ENCODE measurements at regions not wholly inside any gene's neighbourhood (a gene's known extent, or its start where the extent isn't known, plus 50 kb on each side); places are given as distances from the start of the nearest gene placed in this dataset.

GRCh38 chr7:13185139-13185538 is 497.7 kb downstream of the ARL4A start:
- TF ChIP-seq POLR2AphosphoS5 (IDR thresholded peaks at IDR 0.05; ENCODE audit: insufficient read depth, low read depth, low read length) (no peak), CTCF (IDR thresholded peaks at IDR 0.05; ENCODE audit: extremely low read depth in 1 of 2, insufficient read depth in 1 of 2, low read depth in 1 of 2, low read length in 2 of 2) (no peak), EZH2 (IDR thresholded peaks at IDR 0.05; ENCODE audit: borderline replicate concordance, low read depth, low read length, severe bottlenecking) (no peak), POLR2A (IDR thresholded peaks at IDR 0.05; ENCODE audit: low read depth, low read length) (no peak), GATA2 (IDR thresholded peaks at IDR 0.05; ENCODE audit: insufficient read depth, insufficient read length, low read depth, low read length) (no peak)

All from endothelial cell of umbilical vein (primary cell).